ENCODE measurements at regions not wholly inside any gene's neighbourhood (a gene's known extent, or its start where the extent isn't known, plus 50 kb on each side); places are given as distances from the start of the nearest gene placed in this dataset.
"Not testable (repeated sequence)": the region's sequence is repeated elsewhere in the genome, so short reads cannot be mapped to it uniquely, and the experiment has no call there.

DNA sequence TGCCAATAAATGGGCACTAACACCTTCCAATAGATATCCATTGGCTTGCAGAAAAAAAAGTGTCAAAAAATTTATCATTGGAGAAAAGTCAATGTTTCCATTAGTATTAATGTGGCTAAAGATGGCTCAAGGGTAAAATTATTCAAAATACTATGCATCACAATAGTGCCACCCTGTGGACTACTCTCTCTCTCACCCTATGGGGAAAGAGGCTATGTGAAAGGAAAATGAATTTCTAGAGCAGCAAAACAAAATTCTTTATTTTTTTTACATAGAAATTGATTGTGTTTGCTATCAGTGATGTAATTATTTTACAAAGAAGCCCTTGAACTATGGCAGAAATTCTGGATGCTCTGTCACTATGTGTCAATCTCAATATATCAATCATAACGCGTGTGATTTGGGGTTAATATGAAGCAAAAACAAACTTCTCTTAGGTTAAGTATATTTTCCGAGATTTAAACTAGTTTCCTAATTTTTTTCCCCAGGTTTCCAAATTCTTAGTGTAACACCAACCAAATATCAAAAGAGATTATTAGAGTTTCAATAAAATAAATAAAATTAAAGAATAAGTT, 193.9 kb downstream of the USP22 start:
- DNase-seq = not testable (repeated sequence)

- not testable (repeated sequence) for DNase-seq
Measured at GRCh38 chr17:20851591-20852238, 191.1 kb downstream of the USP22 start.

GRCh38 chr17:20852239-20852989, 190.4 kb downstream of the USP22 start:
- DNase-seq = no peak

DNA sequence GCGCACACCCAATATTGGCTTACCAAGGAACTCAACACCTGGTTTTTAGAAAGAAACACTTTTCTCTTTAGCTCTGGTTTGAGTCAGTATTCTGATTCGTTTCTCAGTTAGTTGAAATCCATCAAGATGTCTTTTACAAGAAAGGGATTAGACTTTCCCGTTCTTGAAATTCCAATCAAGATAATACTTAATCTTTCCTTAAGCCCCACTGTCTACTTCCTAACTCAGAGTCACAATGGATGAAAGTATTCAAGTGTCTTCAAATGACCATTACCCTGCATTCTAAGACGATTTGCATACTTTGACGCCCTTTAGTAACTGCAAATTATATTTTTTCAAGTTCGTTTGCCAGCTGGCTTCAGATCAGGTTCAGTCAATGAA, 189.8 kb downstream of the USP22 start:
- no peak for DNase-seq

DNA sequence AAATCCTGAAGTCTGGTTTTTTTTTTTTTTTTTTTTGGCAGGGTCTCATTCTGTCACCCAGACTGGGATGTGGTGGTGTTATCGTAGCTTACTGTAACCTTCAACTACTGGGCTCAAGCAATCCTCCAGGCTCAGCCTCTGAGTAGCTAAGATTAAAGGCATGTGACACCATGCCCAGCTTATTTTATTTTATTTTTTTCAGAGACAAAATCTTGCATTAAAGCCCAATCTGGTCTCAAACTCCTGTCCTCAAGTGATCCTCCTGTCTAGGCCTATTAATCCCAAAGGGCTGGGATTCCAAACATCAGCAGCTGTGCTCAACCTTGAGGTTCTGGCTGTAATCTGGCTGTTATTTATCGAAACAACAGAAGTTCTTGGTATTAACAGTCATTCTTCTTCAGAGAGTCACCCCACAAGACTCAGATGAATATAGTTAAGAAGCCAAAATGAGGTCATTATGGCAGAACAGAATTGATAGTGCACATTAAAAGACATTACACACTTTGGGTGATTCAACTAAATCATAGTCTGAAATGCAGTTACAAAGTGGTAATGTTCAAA, 186.8 kb downstream of the USP22 start:
- not testable (repeated sequence) for DNase-seq

DNA sequence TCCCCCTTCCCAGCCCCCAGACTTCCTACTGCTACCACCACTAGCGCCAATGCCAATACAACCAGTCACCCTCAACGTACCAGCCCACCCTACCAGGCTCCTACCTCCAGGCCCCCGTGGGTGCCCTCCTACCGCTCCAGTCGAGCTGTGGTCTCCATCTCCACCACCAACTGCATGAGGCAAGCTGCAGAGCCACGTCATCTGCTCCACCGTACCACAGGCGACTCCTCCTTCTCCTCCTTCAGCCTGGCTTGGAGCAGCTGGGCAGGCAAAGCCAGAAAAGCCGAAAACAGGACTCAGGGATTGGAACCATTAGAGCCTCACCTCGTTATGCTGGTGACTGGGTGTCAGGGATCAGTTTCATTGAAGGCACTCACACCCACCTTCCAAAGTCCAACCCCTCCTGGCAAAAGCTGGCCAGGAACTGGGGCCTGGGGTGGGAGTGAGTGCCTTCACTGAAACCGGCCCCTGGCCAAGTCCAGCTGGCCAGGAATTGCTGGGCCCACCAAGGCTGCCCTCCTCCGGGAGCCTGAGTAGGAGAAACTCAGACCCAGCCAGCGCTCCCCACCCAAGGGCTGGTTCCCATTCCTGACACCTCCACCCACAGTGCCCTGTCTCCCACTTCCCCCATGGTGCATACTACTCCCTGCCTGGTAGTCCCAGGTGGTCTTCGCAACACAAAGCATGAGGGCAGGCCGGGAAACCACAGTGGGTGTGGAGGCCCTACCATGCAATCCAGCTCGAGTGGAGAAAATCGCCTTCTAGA, 176.2 kb downstream of the USP22 start:
- not testable (repeated sequence) for DNase-seq

- not testable (repeated sequence) for DNase-seq
Measured at GRCh38 chr17:20867436-20867937, 175.3 kb downstream of the USP22 start.

DNA sequence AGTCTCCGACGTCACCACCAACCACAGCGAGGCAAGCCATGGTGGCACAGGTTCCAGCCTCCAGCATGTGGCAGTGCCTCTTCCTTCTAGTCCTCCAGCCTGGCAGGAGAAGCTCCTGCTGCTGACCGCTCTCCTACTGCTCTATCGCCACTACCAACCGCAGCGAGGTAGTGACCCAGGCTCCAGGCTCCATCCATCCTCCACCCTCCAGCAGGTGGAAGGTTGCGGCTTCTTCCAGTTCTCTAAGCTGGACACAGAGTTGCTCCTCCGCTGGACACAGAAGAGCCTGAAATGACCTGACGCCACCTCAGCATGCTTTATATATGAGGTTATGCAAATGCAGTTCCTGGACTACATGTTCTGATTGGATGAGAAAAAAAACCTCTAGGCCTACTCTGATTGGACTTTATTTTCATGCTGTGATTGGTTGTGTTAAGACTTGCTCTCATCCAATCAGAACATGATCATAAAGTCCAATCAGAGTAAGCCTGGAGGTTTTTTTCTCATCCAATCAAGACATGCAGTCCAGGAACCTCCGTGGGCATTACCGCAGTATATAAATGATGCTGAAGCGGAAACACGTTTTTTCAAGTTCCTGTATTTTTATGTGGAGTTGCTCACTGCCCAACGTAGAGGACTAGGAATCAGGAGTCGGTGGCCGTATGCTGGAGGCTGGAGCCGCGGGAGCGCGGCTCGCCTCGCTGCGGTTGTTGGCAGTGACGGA, 174.7 kb downstream of the USP22 start:
- DNase-seq = not testable (repeated sequence)

DNA sequence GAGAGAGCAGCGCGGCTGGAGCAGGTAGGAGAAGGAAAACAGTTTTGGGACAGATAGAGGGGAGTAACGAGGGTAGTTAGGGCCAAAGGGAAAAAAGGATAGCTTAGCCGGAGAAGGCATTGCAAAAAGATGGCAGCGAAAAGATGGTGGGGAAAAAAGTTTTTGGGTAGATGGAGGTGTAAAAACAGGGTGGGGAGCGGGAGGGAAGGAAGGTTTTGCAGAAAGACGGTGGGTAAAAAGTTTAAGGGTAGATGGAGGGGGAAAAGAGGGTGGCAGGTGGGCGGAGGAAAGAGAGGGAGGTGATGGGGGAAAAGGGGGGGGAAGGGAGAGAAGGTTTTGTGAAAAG, 174.2 kb downstream of the USP22 start:
- not testable (repeated sequence) for DNase-seq

GRCh38 chr17:20873173-20873572, 169.6 kb downstream of the USP22 start:
- DNase-seq = not testable (repeated sequence)

DNA sequence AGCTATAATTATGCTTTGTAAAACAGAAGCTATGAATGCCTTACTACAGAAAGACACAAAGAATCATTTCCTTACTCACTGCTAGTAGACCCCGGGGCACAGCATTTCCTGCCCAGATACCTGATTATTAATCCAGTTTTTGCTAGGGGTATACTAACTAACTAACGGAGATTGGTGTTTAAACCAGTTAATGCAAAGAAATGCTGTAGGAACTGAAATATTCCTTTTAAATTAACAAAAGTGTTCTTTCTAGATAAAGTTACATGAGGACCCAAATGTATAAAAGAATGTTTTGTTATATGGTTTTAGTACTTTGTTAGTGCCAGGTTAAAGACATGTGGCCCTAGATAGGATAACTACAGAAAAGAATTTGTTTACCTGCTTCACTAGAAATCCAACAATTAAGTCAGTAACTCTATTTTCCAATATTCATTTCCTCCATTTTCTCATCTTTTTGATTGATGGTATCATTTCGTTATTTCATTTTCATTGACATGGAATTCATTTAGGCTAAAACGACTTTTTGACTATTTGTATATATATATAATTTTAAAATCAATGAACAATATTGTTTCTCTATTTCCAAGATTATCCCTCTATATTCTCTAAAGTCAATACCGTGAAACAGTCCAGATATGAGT, 169.0 kb downstream of the USP22 start:
- not testable (repeated sequence) for DNase-seq

DNA sequence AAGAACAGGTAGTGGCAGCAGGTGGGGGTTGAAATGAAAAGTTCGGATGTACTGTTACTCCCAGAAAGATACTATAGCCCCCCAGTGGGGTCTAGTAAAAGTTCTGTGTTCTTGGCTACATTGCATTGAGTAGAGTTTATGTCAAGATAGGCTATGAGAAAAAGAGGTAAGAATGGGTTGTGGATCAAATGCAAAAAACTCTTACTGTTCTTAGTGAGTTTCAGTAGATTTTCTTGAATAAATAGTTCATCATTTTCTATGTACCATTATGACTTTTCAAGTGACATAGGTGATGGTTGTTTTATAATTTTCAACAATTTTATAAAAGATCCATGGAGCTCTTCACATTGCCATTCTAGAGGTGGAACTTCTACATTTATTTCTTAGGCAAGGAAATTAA, 165.4 kb downstream of the USP22 start:
- DNase-seq = not testable (repeated sequence)

GRCh38 chr17:20890338-20890737, 152.5 kb downstream of the USP22 start:
- DNase-seq = no peak

DNA sequence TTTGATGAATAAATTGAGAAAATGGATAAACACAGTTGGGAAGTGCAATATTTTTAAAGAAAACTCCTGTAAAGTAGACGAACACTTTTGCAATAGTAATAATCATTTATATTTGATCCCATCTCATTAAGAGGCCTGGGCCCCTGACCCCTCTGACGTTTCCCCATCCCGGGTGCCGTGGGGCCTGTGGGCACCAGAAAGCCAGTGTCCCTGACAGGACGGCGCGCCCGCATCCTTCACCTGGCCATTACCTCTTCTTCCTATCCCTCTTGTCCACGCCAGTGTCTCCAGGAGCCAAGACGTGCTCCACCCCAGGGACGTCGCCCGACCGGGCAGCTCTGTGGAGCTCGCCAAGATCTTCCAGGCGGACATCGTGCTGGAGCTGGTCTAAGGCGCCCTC, 147.4 kb downstream of the USP22 start:
- DNase-seq = not testable (repeated sequence)

GRCh38 chr17:20896153-20896649, 146.6 kb downstream of the USP22 start:
- DNase-seq = no peak

DNA sequence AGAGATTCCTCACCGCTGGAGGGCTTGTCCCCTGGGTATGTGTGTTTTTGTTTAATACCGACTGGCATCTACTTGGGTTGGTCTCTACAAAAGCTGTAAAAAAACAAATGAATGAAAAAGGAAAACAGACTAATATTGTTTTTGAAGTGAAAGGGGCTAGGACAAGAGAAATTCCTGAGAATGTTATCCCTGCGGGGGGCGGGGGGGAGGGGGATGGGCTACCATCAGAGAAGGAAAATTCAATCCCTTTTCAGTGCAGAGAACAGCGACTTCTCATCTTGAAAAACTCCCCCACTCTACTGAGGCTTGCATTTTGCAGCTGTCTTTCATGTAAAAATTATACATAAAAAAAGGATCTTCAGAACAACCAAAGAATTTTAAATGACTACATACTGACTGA, 144.1 kb downstream of the USP22 start:
- DNase-seq = not testable (repeated sequence)

- not testable (repeated sequence) for DNase-seq
Measured at GRCh38 chr17:20902496-20902895, 140.3 kb downstream of the USP22 start.

GRCh38 chr17:20903549-20903948, 139.3 kb downstream of the USP22 start:
- DNase-seq = not testable (repeated sequence)

DNA sequence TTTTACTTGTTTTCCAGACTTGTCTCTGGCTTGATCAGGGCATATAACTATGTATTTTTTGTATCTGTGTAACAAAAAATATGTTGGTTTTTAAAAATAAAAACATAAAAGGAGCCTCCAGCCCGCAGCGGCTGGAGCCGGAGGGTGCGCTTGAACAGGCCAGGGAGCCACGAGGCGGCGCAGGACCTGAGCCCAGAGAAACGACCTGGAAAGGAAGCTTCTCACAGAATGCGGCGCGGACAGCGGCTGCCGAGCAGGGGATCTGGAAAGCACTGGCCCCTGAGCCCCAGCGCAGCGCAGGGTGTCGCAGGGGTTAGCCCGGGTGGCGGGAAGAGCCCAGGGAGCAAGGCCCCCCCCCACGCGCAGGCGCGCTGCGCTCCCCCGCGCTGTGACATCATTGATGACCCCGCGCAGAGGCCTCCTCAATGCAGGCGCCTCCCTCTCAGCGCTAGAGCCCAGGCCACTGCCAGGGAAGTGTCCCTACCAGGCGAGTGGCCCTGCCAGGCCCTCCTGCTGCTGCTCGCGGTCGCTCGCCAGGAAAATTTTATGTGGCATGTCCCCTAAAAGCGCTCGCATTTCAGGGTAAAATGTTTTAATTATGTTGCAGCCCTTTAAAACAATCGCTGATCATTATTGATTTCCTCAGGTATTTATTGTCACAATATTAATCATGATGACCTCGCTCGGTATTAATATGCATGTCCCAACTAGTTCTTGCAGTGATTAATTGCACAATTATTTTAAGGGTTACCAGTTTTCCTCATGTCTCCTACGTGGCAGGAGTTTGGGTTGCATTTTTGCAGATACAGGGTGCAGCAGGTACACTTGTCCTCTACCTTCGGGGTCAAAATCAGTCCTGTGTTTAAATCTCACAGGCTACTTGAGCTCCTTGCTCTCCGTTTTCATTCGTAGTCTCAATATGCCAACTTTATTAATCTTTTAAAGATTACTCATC, 134.2 kb downstream of the USP22 start:
- peak; percentile 43 for DNase-seq

- no peak for DNase-seq
Measured at GRCh38 chr17:20914658-20915057, 128.2 kb downstream of the USP22 start.
